ENCODE measurements at regions not wholly inside any gene's neighbourhood (a gene's known extent, or its start where the extent isn't known, plus 50 kb on each side); places are given as distances from the start of the nearest gene placed in this dataset.

DNA sequence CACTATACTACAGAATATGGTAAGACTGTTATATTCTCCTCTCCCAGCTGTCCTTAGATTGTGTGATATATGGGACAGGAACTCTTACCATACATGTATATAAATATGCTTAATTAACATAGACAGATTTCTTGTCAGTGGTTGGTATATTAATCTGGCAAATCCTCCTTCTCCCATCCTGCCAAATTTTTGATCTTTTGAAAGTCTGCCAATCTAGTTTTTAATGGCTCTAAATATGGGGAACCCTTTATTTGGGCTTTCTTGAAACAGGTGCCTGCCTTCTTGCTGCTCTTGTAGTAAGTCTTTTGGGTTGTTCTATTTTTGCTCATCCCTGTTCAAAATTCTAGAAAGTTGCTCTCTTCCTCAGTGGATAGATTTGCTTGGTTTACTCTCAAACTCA, 63.5 kb downstream of the SPATA31D1 start:
- H3K4me3 Mint-ChIP-seq: no peak overlapping the region
- no peaks in the 10 kb centered on the region for H3K4me1 Mint-ChIP-seq
- H3K27ac ChIP-seq (ENCODE audit: low read depth in 1 of 2, low read length in 2 of 2): no peak overlapping the region
- TF ChIP-seq, protein P1, sequence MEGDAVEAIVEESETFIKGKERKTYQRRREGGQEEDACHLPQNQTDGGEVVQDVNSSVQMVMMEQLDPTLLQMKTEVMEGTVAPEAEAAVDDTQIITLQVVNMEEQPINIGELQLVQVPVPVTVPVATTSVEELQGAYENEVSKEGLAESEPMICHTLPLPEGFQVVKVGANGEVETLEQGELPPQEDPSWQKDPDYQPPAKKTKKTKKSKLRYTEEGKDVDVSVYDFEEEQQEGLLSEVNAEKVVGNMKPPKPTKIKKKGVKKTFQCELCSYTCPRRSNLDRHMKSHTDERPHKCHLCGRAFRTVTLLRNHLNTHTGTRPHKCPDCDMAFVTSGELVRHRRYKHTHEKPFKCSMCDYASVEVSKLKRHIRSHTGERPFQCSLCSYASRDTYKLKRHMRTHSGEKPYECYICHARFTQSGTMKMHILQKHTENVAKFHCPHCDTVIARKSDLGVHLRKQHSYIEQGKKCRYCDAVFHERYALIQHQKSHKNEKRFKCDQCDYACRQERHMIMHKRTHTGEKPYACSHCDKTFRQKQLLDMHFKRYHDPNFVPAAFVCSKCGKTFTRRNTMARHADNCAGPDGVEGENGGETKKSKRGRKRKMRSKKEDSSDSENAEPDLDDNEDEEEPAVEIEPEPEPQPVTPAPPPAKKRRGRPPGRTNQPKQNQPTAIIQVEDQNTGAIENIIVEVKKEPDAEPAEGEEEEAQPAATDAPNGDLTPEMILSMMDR (IDR thresholded peaks at IDR 0.05): no peak
- no peak overlapping the region for H2AFZ ChIP-seq (ENCODE audit: insufficient read depth, low read depth, low read length, poor library complexity, severe bottlenecking)
- peaks cover 0 to 9% of the 10 kb centered on the region in 2 donors for H3K9me3 ChIP-seq (replicated peaks in 1 of 2; ENCODE audit: control insufficient read depth in 1 of 2, insufficient read depth in 1 of 2, low read length in 2 of 2)
- no peak for DNase-seq
- peaks cover 2 to 15% (median 9%) of the 10 kb centered on the region in 7 donors for H3K9me3 Mint-ChIP-seq
- intact Hi-C loops (cut with micrococcal nuclease): no loop called here
- no peak overlapping the region for H3K27ac Mint-ChIP-seq
- H3K9ac ChIP-seq (ENCODE audit: insufficient read depth, low read length, poor library complexity, severe bottlenecking): no peak overlapping the region
- no peak overlapping the region for H3K4me3 ChIP-seq (replicated peaks in 1 of 3; ENCODE audit: low read depth in 2 of 3, low read length in 3 of 3)
- no peaks in the 10 kb centered on the region for H3K36me3 ChIP-seq (replicated peaks in 1 of 2; ENCODE audit: control insufficient read depth in 1 of 2, insufficient read depth in 2 of 2, low read length in 2 of 2)
- no peak overlapping the region for H3K4me2 ChIP-seq (replicated peaks; ENCODE audit: extremely low read depth, low read length, poor library complexity, severe bottlenecking)
- H3K27me3 Mint-ChIP-seq (ENCODE audit: low read depth in 3 of 3): no peaks in the 10 kb centered on the region
- no peaks in the 10 kb centered on the region for H3K27me3 ChIP-seq (ENCODE audit: control insufficient read depth in 2 of 2, insufficient read depth in 2 of 2, low read length in 2 of 2)
- no peaks in the 10 kb centered on the region for H4K20me1 ChIP-seq (ENCODE audit: insufficient read depth, low read length)
- no peaks in the 10 kb centered on the region for H3K4me1 ChIP-seq (ENCODE audit: control insufficient read depth in 1 of 2, insufficient read depth in 2 of 2, low read length in 2 of 2)
- no peaks in the 10 kb centered on the region for H3K36me3 Mint-ChIP-seq
- H3K79me2 ChIP-seq (ENCODE audit: insufficient read depth, low read length): no peaks in the 10 kb centered on the region

DNA sequence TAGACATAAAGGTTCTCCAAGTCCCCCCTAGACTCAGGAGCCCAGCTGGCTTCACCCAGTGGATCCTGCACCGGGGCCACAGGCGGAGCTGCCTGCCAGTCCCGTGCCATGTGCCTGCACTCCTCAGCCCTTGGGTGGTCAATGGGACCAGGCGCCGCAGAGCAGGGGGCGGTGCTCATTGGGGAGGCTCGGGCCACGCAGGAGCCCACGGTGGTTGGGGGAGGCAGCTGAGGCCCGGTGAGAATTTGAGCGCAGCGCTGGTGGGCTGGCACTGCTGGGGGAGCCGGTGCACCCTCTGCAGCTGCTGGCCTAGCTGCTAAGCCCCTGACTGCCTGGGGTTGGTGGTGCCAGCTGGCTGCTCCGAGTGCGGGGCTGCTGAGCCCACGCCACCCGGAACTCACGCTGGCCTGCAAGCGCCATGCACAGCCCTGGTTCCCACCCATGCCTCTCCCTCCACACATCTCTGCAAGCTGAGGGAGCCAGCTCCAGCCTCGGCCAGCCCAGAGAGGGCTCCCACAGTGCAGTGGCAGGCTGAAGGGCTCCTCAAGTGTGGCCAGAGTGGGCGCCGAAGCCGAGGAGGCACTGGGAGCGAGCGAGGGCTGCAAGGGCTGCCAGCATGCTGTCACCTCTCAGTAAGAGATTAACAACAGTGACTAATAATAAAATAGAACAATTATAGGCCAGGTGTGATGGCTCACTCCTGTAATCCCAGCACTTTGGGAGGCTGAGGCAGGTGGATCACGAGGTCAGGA, 65.9 kb downstream of the SPATA31D1 start:
- Histone ChIP-seq H3K4me3 (replicated peaks in 1 of 3; ENCODE audit: low read depth in 2 of 3, low read length in 3 of 3) (no peak overlapping the region), H3K36me3 (replicated peaks in 1 of 2; ENCODE audit: control insufficient read depth in 1 of 2, insufficient read depth in 2 of 2, low read length in 2 of 2) (no peaks in the 10 kb centered on the region), H3K4me1 (ENCODE audit: control insufficient read depth in 1 of 2, insufficient read depth in 2 of 2, low read length in 2 of 2) (no peaks in the 10 kb centered on the region), H4K20me1 (ENCODE audit: insufficient read depth, low read length) (no peaks in the 10 kb centered on the region), H3K4me2 (replicated peaks; ENCODE audit: extremely low read depth, low read length, poor library complexity, severe bottlenecking) (no peak overlapping the region), H3K79me2 (ENCODE audit: insufficient read depth, low read length) (no peaks in the 10 kb centered on the region), H2AFZ (ENCODE audit: insufficient read depth, low read depth, low read length, poor library complexity, severe bottlenecking) (no peak overlapping the region), H3K9ac (ENCODE audit: insufficient read depth, low read length, poor library complexity, severe bottlenecking) (no peak overlapping the region), H3K9me3 (replicated peaks in 1 of 2; ENCODE audit: control insufficient read depth in 1 of 2, insufficient read depth in 1 of 2, low read length in 2 of 2) (peaks cover 0 to 6% of the 10 kb centered on the region in 2 donors), H3K27me3 (ENCODE audit: control insufficient read depth in 2 of 2, insufficient read depth in 2 of 2, low read length in 2 of 2) (no peaks in the 10 kb centered on the region), H3K27ac (ENCODE audit: low read depth in 1 of 2, low read length in 2 of 2) (no peak overlapping the region)
- no peak overlapping the region for H3K27ac Mint-ChIP-seq
- no peaks in the 10 kb centered on the region for H3K4me1 Mint-ChIP-seq
- H3K4me3 Mint-ChIP-seq: no peak overlapping the region
- no peak for DNase-seq
- peaks cover 2 to 13% (median 6%) of the 10 kb centered on the region in 7 donors for H3K9me3 Mint-ChIP-seq
- no peaks in the 10 kb centered on the region for H3K36me3 Mint-ChIP-seq
- no peaks in the 10 kb centered on the region for H3K27me3 Mint-ChIP-seq (ENCODE audit: low read depth in 3 of 3)
- intact Hi-C loops (cut with micrococcal nuclease): no loop called here
- TF ChIP-seq, protein P1 (IDR thresholded peaks at IDR 0.05): no peak
- WGBS (ENCODE audit: insufficient coverage): 95% methylated on average over 21 of the region's 26 CpGs

Measured in CD14-positive monocyte (primary cell).